EL (cell line): ENCODE measurements at regions not wholly inside any gene's neighbourhood (a gene's known extent, or its start where the extent isn't known, plus 50 kb on each side); places are given as distances from the start of the nearest gene placed in this dataset.

ENCODE experiments used
- DNase-seq: peaks from one replicate; pipeline ENCODE4 v3.0.0-alpha.2; 2016

- DNase-seq: no peak
These were observed 92.3 kb upstream of the LEF1 start for GRCh38 chr4:108261026-108261425.

GRCh38 chr4:108256538-108256937 lies 87.8 kb upstream of the LEF1 start:
- no peak for DNase-seq

GRCh38 chr4:108255203-108255747 lies 86.5 kb upstream of the LEF1 start:
- no peak for DNase-seq

GRCh38 chr4:108249397-108249796 lies 80.7 kb upstream of the LEF1 start:
- DNase-seq: no peak

- DNase-seq: no peak
These were observed 78.8 kb upstream of the LEF1 start for GRCh38 chr4:108247387-108248049.

- DNase-seq: no peak
These were observed 75.9 kb upstream of the LEF1 start for GRCh38 chr4:108244606-108245005.

- no peak for DNase-seq
These were observed 71.6 kb upstream of the LEF1 start for GRCh38 chr4:108240366-108240765.

GRCh38 chr4:108237693-108238092 lies 69.0 kb upstream of the LEF1 start:
- DNase-seq: no peak

- DNase-seq: no peak
These were observed 67.5 kb upstream of the LEF1 start for GRCh38 chr4:108236264-108236663.

- no peak for DNase-seq
These were observed 59.2 kb upstream of the LEF1 start for GRCh38 chr4:108227923-108228322.

- peak; percentile 25 for DNase-seq
These were observed 55.9 kb upstream of the LEF1 start for GRCh38 chr4:108224611-108225053.

GRCh38 chr4:108223313-108223712 lies 54.6 kb upstream of the LEF1 start:
- DNase-seq: no peak

GRCh38 chr4:108219998-108220397 lies 51.3 kb upstream of the LEF1 start:
- no peak for DNase-seq
